NCI-H2227 treated with DMSO at 0.1 percent for 48 hours (cell line): ENCODE measurements at regions not wholly inside any gene's neighbourhood (a gene's known extent, or its start where the extent isn't known, plus 50 kb on each side); places are given as distances from the start of the nearest gene placed in this dataset.
"Not testable (repeated sequence)": the region's sequence is repeated elsewhere in the genome, so short reads cannot be mapped to it uniquely, and the experiment has no call there.

Experiments
- DNase-seq: peaks from one replicate; lab custom pipeline; 2025; lab: John Stamatoyannopoulos, UW

GRCh38 chr4:122973465-122973864 lies 51.1 kb upstream of the NUDT6 start:
- no peak for DNase-seq

- DNase-seq = no peak
Observed at GRCh38 chr4:122976111-122976510, 53.7 kb upstream of the NUDT6 start.

- DNase-seq = no peak
Observed at GRCh38 chr4:122977103-122977502, 54.7 kb upstream of the NUDT6 start.

- no peak for DNase-seq
Observed at GRCh38 chr4:122978109-122978508, 55.7 kb upstream of the NUDT6 start.

GRCh38 chr4:122978789-122979188 lies 56.4 kb upstream of the NUDT6 start:
- DNase-seq = no peak

- DNase-seq = no peak
Observed at GRCh38 chr4:122980860-122981259, 58.5 kb upstream of the NUDT6 start.

GRCh38 chr4:122988696-122989095 lies 66.3 kb upstream of the NUDT6 start:
- DNase-seq = no peak

GRCh38 chr4:122990891-122991290 lies 68.5 kb upstream of the NUDT6 start:
- no peak for DNase-seq

- DNase-seq = no peak
Observed at GRCh38 chr4:122992057-122992456, 69.7 kb upstream of the NUDT6 start.

- no peak for DNase-seq
Observed at GRCh38 chr4:122992641-122993040, 70.2 kb upstream of the NUDT6 start.

- DNase-seq = no peak
Observed at GRCh38 chr4:122996350-122996749, 74.0 kb upstream of the NUDT6 start.

GRCh38 chr4:122997463-122998101 lies 75.2 kb upstream of the NUDT6 start:
- DNase-seq = no peak

GRCh38 chr4:123004079-123004478 lies 81.7 kb upstream of the NUDT6 start:
- not testable (repeated sequence) for DNase-seq

- not testable (repeated sequence) for DNase-seq
Observed at GRCh38 chr4:123005126-123005525, 82.7 kb upstream of the NUDT6 start.

- DNase-seq = no peak
Observed at GRCh38 chr4:123007679-123008078, 85.3 kb upstream of the NUDT6 start.

- not testable (repeated sequence) for DNase-seq
Observed at GRCh38 chr4:123012416-123012815, 90.0 kb upstream of the NUDT6 start.

- DNase-seq = no peak
Observed at GRCh38 chr4:123014038-123014437, 91.6 kb upstream of the NUDT6 start.

- no peak for DNase-seq
Observed at GRCh38 chr4:123017078-123017477, 94.7 kb upstream of the NUDT6 start.

- DNase-seq = no peak
Observed at GRCh38 chr4:123017636-123018395, 95.4 kb upstream of the NUDT6 start.

GRCh38 chr4:123018396-123018775 lies 96.0 kb upstream of the NUDT6 start:
- no peak for DNase-seq

- DNase-seq = no peak
Observed at GRCh38 chr4:123020285-123020684, 97.9 kb upstream of the NUDT6 start.

GRCh38 chr4:123023647-123024046 lies 101.2 kb upstream of the NUDT6 start:
- no peak for DNase-seq

- DNase-seq = no peak
Observed at GRCh38 chr4:123024710-123025109, 102.3 kb upstream of the NUDT6 start.

GRCh38 chr4:123025398-123025797 lies 103.0 kb upstream of the NUDT6 start:
- no peak for DNase-seq
